NCI-H345 (cell line): ENCODE measurements at regions not wholly inside any gene's neighbourhood (a gene's known extent, or its start where the extent isn't known, plus 50 kb on each side); places are given as distances from the start of the nearest gene placed in this dataset.
"Not testable (repeated sequence)": the region's sequence is repeated elsewhere in the genome, so short reads cannot be mapped to it uniquely, and the experiment has no call there.

Experiments used
- DNase-seq: peaks from one replicate; lab custom pipeline; 2025; lab: John Stamatoyannopoulos, UW

DNA sequence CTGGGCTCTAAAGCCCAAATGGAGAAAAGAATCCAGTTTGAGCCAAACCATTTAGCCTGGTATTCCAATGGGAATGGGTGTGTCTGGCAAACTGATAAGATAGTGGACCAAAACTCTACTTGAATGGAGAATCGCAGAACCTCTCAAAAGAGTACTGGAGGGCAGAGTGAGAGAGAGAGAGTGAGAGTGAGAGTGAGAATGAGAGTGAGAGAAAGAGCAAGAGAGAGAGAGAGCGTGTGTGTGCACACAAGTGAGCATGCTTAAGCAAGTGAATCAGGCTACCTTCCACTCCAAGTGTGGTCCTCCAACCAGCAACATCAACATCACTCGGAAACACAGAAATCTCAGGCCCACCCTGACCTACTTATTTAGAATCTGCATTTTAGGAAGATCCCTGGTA, 58.8 kb downstream of the UQCRFS1 start:
- DNase-seq: no peak

DNA sequence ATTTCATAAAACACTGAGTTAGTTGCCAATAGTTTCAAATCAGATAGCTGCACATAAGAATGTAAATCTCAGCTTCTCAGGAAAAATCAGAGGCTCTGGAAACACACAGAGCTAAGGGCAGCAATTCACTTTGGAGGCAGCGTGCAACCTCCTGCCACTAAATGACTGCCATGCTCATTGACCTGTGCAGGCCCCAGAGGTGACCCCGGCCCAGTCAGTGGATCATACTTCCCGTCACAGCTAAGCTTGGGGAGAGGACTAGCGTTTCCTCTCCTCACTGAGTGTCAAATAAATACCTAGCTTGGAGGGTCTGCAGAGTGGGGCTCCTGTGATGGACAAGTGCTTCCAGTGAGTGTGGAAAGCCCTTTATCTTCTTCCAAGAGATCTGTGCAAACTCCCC, 67.2 kb downstream of the UQCRFS1 start:
- no peak for DNase-seq

DNA sequence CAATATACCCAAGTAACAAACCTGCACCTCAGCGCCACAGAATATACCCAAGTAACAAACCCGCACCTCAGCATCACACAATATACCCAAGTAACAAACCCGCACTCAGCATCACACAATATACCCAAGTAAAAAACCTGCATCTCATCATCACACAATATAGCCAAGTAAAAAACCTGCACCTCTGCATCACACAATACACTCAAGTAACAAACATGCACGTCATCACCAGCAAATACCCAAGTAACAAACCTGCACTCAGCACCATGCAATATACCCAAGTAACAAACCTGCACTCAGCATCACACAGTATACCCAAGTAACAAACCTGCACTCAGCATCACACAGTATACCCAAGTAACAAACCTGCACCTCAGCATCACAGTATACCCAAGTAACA, 69.8 kb downstream of the UQCRFS1 start:
- DNase-seq: no peak

DNA sequence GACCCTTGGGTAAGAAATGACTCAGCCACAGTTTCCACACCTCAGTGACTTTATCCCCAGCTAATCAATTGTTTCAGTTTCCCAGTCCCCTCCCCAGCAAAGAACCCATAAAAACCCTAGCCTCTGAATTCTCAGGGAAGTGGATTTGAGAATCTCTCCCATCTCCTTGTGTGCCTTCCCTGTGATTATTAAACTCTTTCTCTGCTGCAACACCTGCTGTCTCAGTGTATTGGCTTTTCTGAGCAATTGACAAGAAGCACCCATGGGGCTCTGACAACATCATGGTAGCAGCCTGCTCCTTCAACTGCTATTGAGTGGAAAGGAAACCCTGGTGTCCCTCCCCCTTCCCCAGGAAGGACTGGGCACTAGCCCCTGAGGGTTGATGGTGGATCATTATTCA, 73.7 kb downstream of the UQCRFS1 start:
- DNase-seq: no peak

DNA sequence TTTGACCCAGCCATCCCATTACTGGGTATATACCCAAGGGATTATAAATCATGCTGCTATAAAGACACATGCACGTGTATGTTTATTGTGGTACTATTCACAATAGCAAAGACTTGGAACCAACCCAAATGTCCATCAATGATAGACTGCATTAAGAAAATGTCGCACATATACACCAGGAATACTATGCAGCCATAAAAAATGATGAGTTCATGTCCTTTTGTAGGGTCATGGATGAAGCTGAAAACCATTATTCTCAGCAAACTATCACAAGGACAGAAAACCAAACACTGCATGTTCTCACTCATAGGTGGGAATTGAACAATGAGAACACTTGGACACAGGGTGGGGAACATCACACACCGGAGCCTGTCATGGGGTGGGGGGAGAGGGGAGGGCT, 74.7 kb downstream of the UQCRFS1 start:
- not testable (repeated sequence) for DNase-seq

DNA sequence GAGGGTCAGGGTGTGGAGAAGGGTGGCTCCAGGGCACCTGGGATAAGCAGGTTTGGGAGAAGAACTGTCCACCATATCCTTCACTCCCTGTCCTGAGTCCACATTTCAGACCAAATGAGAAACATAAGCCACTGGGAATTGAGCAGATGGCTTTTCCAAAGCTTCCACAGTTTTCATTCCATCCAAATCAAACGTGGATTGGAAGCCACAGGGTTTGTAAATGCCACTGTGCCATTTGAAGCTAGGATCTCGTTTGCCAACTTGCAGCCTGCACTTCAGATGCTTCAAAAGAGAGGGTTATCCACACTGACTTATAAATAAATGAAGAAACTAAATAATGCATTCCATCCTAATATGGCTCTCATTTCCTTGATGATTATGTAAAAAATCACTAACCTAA, 81.5 kb downstream of the UQCRFS1 start:
- DNase-seq: no peak

DNA sequence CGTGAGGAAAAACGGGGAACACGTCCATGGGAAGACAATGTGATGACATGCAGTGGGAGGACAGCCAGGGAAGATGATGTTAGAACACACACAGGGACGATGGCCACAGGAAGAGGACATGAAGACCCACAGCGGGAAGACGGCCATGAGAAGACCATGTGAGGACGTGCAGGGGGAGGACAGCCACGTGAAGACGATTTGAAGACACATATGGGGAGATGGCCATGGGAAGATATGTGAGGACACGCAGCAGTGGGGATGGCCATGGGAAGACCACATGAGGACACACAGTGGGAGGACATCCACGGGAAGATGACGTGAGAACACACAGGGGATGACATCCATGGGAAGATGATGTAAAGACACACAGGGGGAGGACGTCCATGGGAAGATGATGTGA, 83.8 kb downstream of the UQCRFS1 start:
- no peak for DNase-seq

DNA sequence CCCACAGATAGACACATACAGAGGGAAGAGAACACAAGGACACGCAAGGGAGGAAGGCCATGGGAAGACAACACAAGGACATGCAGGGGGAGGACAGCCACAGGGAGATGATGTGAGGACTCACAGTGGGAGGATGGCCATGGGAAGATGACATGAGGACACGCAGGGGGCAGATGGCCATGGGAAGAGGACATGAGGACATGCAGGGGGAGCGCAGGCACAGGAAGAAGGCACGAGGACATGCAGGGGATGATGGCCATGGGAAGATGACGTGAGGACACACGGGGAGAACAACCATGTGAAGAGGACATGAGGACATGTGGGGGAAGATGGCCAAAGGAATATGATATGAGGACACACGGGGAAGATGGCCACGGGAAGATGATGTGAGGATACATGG, 84.7 kb downstream of the UQCRFS1 start:
- no peak for DNase-seq

DNA sequence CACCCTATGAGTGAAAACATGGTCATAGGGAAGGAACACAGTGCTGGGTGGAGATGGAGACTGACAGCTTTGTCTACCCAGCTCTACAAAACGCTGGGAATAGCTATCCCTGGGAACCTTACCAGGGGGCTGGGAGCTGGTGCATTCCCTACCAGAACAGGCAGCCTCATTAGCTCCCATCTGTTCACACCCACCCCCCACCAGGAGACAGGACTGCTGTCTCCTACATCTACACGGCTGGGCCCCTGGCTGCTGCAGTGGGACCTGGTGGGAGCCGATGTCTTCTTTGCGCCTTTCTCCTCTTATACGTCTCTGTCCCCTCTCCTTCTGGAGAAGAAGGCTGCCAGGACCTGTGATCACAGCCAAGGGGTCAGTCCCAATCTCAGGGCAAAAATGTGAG, 90.8 kb downstream of the UQCRFS1 start:
- no peak for DNase-seq

DNA sequence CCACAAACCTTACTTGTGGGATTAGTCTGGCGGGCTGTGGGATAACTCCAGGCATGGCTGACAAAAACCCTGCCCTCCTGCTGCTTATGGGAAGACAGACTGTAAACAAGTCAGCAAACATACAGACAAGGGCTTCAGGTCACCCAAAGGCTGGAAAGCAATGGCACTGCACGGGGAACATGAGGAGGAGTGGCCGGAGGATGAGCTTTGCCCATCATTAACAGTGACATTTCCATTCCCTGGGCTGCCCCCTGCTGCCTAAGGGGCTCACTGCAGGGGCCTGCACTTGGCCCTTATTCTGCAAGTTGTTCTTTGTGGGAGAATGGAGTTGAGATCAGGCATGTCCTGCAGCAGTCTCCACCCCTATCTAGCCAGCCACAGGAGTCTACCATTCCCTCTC, 91.3 kb downstream of the UQCRFS1 start:
- no peak for DNase-seq

DNA sequence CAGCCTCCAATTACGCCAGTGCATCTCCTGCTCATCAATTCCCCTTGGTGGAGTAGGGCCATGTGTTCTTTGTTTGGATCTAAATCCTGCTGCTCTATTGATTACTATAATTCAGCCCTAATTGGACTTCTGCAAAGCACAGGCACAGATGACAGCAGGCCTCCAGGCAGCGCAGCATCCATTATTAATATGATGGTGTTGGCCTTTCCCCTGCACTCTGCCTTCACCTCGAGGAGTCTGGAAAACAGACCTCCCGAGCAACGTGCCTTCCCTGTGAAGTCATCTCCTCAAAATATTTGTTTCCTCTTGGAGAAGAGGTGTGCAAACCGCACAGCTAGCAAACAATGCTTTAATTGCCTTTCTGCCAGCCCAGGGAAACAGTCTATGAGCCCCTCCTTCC, 92.5 kb downstream of the UQCRFS1 start:
- no peak for DNase-seq

DNA sequence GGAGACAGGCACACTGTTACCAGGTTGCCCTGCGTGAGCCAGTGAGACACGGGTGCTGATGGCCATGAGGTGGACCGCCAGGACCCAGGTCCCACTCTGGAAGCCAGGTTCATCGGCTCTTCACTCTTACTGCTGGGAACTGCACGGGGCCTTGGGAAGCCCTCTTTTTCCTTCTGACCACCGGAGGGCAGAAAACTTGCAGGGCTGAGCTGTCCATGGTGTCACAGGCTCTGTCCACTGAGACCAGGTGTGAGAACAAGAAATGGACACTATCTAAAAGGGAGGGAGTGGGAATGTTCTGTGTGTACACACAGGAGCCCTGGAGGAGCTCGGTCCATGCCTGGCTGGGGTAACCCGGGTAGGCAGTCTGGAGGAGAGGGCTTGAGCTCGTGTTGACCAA, 93.4 kb downstream of the UQCRFS1 start:
- no peak for DNase-seq

DNA sequence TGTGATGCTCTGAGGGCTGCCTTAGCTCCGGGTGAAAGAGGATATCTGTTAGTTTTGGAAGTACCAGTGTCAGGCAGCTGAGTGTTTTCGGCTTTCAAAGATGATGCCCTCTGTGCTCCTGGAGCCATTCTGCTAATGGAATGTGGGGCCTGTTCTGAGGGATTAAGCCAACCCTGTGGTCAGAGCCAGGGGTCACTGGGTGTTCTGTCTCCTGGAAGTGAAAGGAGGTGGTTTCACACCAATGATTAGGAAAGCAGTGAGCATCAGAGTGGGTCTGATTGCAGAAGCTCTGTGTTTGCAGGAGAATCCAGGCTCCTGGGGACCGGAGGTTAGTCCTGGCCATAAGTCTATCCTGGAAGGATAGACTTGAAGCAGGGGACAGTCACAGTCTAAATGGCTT, 94.6 kb downstream of the UQCRFS1 start:
- DNase-seq: no peak

DNA sequence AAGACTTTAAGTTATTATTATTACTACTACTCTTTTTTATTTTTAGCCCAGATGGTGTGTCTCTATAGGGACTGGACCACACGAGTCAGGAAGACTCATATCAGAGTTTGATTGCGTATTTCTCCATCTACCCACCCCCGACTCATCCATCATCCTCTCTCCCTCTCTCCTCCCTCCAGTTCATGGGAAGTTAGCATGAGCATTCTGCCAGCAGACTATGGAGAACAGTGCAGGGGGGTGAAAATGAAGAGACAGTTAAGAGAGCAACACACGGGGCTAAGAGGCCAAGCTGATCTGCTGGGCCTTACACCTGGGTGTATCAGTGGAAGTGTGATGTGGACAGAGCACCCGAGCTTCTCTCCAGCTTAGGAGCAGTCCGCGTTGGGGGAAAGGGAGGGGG, 95.0 kb downstream of the UQCRFS1 start:
- no peak for DNase-seq

DNA sequence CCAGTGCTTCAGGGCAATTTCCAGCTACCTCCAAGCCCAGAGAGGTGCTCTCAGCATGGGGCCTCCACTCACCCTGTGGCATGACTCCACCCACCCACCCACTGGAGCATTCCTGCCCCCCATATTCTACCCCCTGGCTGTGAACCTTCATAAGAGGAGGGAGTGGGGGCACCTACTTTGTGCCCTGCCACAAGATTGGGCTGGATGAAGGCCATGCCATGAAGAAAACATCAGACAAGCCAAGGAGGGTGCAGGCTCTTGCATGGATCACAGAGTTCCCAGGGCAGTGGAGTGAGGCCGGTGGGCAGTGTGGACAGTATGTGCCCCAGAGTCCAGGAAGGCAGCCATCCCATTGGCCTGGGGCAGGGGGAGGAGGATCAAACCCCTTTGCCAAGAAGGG, 97.8 kb downstream of the UQCRFS1 start:
- no peak for DNase-seq

DNA sequence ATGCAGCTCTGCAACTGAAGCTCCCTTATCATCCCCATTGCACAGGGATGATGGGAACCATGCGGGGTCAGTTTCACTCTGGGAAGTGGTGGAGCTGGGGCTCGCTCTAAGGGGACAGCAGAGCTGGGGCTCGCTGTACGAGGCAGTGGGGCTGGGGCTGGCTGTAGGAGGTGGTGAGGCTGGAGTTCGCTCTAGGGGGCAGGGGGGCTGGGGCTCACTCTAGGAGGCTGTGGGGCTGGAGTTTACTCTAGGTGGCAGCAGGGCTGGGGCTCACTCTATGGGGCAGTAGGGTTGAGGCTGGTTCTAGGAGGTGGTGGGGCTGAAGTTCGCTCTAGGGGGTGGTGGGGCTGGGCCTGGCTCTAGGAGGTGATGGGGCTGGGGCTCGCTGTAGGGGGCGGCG, 99.1 kb downstream of the UQCRFS1 start:
- no peak for DNase-seq

DNA sequence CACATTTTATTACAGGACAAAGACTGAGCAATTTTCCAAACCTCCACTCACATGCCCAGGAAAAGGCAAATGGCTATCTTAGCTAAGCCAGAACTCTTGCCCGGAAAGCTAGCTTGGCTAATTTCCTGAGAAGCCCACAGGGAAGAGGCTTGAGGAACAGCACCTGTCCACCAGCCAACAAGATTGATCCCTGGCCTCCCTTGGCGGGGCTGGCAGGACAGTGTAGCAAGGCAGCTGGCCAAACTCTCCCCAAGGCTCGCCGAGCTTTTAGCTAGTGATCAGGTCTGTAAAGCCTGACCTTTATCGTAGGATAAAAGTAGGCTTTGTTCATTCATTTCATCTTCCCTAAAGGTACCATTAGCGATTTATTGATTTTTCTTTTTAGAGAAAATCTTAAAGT, 101.4 kb downstream of the UQCRFS1 start:
- DNase-seq: no peak

DNA sequence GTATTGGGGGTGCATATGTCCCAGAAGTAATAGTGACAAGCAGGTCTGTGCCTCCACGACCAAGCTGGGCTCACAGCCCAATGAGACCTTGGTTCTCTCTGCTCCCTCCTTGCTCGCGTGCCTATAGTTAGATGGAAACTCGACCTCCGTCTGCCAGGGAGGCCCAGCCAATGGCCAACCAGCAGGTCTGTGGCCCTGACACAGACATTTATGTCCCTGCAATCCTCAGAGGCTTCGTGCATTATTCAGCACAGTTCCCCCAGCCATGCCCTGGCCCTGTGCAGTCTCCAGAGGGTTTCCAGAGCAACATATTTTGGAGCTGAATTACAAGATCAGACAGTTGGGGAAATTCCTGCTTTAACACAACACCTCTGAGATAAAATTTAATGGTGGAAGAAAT, 105.1 kb downstream of the UQCRFS1 start:
- DNase-seq: no peak

DNA sequence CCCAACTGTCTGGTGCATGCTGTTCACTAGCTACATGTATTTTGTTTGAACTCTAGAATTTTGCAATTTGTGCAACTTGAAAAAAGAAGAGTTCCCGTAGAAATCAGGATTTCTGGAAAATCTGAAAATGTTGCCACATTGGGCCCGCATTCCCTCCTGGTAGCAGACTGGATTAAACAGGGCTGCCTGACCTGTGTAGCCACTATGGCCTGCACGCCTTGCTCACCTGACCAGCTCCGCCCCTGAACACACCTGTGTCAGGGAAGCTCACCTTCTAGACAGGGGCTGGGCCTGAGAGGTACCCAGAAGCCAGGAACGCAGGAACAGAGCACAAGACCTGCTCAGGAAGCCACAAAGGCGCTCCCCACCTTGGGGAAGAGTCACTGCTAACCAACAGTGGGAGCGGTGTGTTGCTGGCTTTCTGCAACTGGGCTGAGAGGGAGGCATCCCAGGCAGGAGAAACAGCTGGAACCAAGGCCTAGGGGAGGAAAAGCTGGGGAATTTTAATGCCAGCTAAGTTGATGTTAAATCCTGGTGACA, 106.5 kb downstream of the UQCRFS1 start:
- DNase-seq: no peak

DNA sequence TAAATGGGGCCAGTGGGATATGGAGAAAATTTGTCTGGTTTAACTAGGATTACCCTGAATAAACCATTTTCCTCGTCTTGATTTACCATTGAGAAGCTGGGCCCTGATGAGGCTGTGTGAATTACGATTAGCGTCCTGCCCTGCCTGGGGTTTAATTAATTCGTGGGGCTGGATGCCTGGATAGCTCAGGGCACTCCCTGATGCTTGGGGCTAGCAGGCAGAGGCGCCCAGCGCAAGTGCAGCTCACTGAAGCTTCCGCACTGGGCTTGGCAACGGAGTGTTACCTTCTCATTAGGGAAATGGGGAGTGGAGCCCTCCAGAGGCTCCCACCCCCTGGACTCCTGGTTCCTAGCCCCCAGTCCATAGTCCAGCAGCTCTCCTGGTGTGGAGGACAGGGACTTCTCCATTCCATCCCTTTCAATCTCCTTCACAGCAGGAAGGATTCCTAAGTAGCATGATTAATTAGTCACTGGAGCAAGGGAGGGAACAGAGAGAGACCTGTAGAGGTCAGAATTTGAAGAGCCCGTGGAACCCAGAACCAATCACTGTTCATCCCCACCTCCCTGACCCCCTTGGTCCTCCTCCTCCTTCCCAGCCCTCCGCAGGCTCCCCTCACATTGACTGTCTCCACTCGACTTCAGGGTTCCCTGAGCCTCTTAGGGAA, 107.2 kb downstream of the UQCRFS1 start:
- no peak for DNase-seq

DNA sequence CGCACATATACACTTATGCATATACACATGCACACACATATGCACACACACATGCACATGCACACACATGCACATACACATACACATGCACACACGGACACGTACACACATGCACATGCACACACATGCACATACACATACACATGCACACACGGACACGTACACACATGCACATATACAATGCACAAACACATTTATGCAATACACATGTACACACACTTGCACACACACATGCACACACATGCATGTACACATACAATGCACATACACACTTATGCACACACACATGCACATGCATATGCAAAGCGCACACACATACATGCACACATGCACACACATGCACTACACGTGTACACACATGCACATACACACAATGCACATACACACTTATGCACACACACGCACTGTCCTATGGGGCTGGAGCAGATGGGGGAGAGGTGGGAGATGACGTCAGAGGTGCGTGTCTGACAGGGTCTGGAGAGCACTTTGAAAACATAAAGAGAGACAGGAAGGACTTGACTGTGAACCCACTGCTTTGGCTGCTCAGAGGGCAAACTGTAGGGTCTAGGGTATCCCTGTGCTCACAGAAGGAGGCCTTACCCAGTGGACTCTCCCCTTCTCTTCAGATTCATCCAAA, 108.2 kb downstream of the UQCRFS1 start:
- no peak for DNase-seq

DNA sequence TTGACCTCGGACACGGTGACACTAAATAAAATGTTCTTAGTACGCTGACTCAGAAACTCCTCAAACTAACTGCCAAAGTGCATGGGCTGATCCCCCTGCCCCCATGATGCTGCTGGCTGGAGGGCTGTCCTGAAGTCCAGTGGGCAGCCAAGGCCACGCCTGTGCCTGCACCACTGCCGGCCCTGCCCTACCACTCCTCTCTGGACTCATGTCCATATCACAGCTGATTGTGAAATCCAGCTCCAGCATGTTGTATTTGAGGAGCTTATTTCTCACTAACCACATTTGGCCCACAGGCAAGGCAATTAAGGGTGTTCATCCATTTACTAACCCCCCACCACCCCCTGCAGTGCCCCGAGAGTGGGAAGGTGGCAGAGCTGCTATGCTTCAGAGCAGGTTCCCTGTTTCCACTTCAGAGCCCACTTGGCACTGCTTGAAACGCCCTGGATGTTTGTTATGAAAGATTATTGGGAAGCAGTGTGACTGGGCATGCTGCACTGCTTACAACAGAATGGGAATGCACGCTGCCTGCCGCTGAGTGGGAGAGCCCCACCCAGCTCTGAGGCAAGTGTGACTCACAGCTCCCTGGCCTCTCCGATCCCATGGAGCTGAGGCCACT, 114.0 kb downstream of the UQCRFS1 start:
- peak; percentile 90 for DNase-seq

DNA sequence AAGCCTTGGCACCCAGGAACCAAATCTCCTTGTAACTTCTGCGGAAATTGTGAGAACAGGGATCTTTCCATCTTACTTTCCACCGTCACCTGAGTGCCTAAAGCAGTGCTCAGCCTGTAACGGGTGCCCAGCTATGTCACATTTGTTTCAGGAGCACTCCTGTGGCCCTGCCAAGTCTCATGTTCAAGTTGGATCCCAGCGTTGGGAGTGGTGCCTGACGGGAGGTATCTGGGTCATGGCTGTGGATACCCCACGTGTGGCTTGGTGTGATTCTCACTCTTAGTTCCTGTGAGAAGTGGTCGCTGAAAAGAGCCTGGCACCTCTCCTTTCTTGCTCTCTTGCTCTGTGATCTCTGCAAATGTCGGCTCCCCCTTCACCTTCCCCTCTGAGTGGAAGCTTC, 114.9 kb downstream of the UQCRFS1 start:
- DNase-seq: no peak

DNA sequence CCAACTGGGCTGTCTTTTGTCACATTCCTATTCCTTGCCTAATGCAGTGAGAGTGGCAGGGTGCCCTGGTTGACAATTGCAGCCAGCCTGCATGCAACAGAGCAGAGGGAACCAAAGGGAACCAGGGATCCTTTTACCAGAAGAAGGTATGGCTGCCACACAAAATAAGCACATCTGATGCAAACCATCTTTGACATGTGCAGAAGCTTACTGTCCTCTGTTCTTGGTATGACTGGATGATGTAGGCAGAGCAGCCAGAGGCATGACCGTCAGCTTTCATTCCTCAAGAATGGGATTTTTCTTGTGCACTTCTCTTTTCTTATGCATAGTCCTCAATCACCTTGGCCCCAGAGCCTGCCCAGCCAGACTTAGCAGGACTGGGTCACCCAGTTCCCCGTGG, 116.1 kb downstream of the UQCRFS1 start:
- no peak for DNase-seq
